ENCODE measurements at regions not wholly inside any gene's neighbourhood (a gene's known extent, or its start where the extent isn't known, plus 50 kb on each side); places are given as distances from the start of the nearest gene placed in this dataset.

DNA sequence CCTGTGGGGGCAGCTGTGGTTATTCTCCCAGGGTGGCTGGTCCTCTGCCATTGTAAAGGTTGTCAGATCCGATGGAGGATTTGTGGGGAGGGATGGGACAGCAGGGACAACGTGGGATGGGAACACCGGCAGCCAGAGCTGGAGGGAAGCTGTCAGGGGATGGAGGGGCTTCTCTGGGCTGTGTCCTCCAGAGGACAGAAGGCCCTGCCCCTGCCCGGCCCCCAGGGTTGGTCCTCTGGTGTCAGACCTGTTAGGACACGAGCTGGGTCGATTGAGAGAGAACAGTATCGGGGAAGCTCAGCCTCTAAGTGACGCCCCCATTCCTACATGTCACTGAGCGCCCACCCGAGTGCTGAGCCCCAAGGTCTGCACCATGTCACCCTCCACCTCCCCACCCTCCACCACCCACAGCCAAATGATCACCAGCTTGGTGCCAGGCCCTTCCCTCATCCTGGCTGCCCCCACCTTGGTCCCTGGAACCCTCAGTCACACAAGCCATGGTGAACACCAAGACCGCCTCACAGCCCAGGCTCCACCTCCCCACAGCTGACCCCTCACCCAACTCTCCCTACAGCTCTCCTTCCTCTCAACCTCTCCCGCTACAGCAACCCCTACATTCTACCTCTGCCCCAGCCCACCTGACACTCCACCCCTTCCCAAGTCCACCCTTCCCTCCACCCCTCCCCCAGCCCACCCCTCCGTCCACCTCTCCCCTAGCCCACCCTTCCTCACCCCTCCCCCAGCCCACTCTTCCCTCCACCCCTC, 244.4 kb downstream of the MATN1 start:
- DNase-seq (ENCODE audit: extremely low spot score) = no peak
- Histone ChIP-seq H3K27me3 (peaks cover 0 to 28% (median 0%) of the 10 kb centered on the region in 4 donors), H3K9me3 (peaks cover 0 to 38% (median 28%) of the 10 kb centered on the region in 4 donors), H3K4me3 (no peak overlapping the region), H3K36me3 (no peaks in the 10 kb centered on the region), H3K4me1 (no peaks in the 10 kb centered on the region), H3K27ac (replicated peaks in 1 of 4) (no peak overlapping the region)
- no peak for TF ChIP-seq POLR2AphosphoS5 (IDR thresholded peaks at IDR 0.05)
- TF ChIP-seq, protein P1, sequence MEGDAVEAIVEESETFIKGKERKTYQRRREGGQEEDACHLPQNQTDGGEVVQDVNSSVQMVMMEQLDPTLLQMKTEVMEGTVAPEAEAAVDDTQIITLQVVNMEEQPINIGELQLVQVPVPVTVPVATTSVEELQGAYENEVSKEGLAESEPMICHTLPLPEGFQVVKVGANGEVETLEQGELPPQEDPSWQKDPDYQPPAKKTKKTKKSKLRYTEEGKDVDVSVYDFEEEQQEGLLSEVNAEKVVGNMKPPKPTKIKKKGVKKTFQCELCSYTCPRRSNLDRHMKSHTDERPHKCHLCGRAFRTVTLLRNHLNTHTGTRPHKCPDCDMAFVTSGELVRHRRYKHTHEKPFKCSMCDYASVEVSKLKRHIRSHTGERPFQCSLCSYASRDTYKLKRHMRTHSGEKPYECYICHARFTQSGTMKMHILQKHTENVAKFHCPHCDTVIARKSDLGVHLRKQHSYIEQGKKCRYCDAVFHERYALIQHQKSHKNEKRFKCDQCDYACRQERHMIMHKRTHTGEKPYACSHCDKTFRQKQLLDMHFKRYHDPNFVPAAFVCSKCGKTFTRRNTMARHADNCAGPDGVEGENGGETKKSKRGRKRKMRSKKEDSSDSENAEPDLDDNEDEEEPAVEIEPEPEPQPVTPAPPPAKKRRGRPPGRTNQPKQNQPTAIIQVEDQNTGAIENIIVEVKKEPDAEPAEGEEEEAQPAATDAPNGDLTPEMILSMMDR (IDR thresholded peaks at IDR 0.05) = no peak
- TF ChIP-seq POLR2A (IDR thresholded peaks at IDR 0.05; ENCODE audit: low read depth) = no peak
- no peak for TF ChIP-seq EP300 (IDR thresholded peaks at IDR 0.05)
- intact Hi-C loops (cut with DNase I) = no loop called here
- WGBS = 94% methylated on average over 2 of the region's 13 CpGs

GRCh38 chr1:30478283-30478682, 245.1 kb downstream of the MATN1 start:
- TF ChIP-seq, protein P1 (IDR thresholded peaks at IDR 0.05) = no peak
- TF ChIP-seq EP300 (IDR thresholded peaks at IDR 0.05) (no peak), POLR2A (IDR thresholded peaks at IDR 0.05; ENCODE audit: low read depth) (no peak), POLR2AphosphoS5 (IDR thresholded peaks at IDR 0.05) (no peak)
- Histone ChIP-seq H3K4me3 (no peak overlapping the region), H3K36me3 (no peaks in the 10 kb centered on the region), H3K9me3 (peaks cover 0 to 34% (median 26%) of the 10 kb centered on the region in 4 donors), H3K4me1 (no peaks in the 10 kb centered on the region), H3K27me3 (peaks cover 0 to 22% (median 0%) of the 10 kb centered on the region in 4 donors), H3K27ac (replicated peaks in 1 of 4) (no peak overlapping the region)
- DNase-seq (ENCODE audit: extremely low spot score) = no peak
- intact Hi-C loops (cut with DNase I) = no loop called here
- 89% methylated on average over 6 of the region's 6 CpGs for WGBS

GRCh38 chr1:30477588-30477987, 245.8 kb downstream of the MATN1 start:
- WGBS = 78% methylated on average over 8 of the region's 8 CpGs

DNA sequence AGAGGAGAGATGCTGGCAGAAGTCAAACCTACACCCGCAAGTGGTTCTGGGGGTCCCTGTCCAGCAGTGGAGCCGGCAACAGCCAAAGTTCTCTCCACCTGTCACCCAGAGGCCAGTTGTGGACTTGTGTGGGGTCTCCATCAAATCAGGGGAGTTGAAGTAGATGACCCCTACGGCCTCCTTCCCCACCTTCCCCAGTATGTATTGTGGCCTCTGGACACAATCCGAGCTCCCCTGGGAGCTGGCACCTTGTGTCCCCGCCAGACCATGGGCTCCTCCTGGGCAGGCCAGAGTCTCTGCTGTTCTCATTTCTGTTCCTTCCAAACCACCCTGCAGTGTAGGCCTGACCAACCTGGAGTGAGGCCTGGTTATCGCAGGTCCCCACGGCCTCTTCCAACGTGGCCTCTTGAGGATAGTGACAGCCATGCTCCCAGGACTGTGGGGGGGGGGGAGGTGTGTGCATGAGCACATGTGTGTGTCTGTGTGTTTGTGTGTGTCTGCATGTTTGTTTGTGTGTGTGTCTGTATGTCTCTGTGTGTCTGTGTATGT, 246.4 kb downstream of the MATN1 start:
- intact Hi-C loops (cut with DNase I) = no loop called here
- no peak for DNase-seq (ENCODE audit: extremely low spot score)
- Histone ChIP-seq H3K4me1 (no peaks in the 10 kb centered on the region), H3K27me3 (peaks cover 0 to 15% (median 0%) of the 10 kb centered on the region in 4 donors), H3K4me3 (no peak overlapping the region), H3K27ac (replicated peaks in 1 of 4) (no peak overlapping the region), H3K9me3 (peaks cover 0 to 22% (median 13%) of the 10 kb centered on the region in 4 donors), H3K36me3 (no peaks in the 10 kb centered on the region)
- no peak for TF ChIP-seq EP300 (IDR thresholded peaks at IDR 0.05)
- TF ChIP-seq POLR2AphosphoS5 (IDR thresholded peaks at IDR 0.05) = no peak
- no peak for TF ChIP-seq POLR2A (IDR thresholded peaks at IDR 0.05; ENCODE audit: low read depth)
- TF ChIP-seq, protein P1 (IDR thresholded peaks at IDR 0.05) = no peak
- WGBS = 88% methylated on average over 5 of the region's 8 CpGs

More at GRCh38 chr1:30477588-30477987, 245.8 kb downstream of the MATN1 start:
- no peaks in the 10 kb centered on the region for H3K36me3 ChIP-seq
- peaks cover 0 to 28% (median 19%) of the 10 kb centered on the region in 4 donors for H3K9me3 ChIP-seq
- H3K27ac ChIP-seq (replicated peaks in 1 of 4) = no peak overlapping the region
- H3K27me3 ChIP-seq = peaks cover 0 to 15% (median 0%) of the 10 kb centered on the region in 4 donors
- intact Hi-C loops (cut with DNase I) = no loop called here
- no peak for DNase-seq (ENCODE audit: extremely low spot score)
- no peaks in the 10 kb centered on the region for H3K4me1 ChIP-seq
- TF ChIP-seq POLR2A (IDR thresholded peaks at IDR 0.05; ENCODE audit: low read depth) = no peak
- H3K4me3 ChIP-seq = no peak overlapping the region

GRCh38 chr1:30476476-30476875, 246.9 kb downstream of the MATN1 start:
- intact Hi-C loops (cut with DNase I) = no loop called here
- H3K4me1 ChIP-seq = no peaks in the 10 kb centered on the region
- TF ChIP-seq EP300 (IDR thresholded peaks at IDR 0.05) (no peak), POLR2AphosphoS5 (IDR thresholded peaks at IDR 0.05) (no peak), POLR2A (IDR thresholded peaks at IDR 0.05; ENCODE audit: low read depth) (no peak)
- TF ChIP-seq, protein P1 (IDR thresholded peaks at IDR 0.05) = no peak
- H3K27ac ChIP-seq (replicated peaks in 1 of 4) = no peak overlapping the region
- H3K36me3 ChIP-seq = no peaks in the 10 kb centered on the region
- H3K27me3 ChIP-seq = peaks cover 0 to 15% (median 0%) of the 10 kb centered on the region in 4 donors
- H3K9me3 ChIP-seq = peaks cover 0 to 16% (median 9%) of the 10 kb centered on the region in 4 donors
- no peak overlapping the region for H3K4me3 ChIP-seq
- 64% methylated on average over 6 of the region's 6 CpGs for WGBS
- DNase-seq (ENCODE audit: extremely low spot score) = no peak

Measured in esophagus muscularis mucosa (tissue), 4 donors.